D721Med (cell line): ENCODE measurements at regions not wholly inside any gene's neighbourhood (a gene's known extent, or its start where the extent isn't known, plus 50 kb on each side); places are given as distances from the start of the nearest gene placed in this dataset.

ENCODE experiments used
- DNase-seq: peaks from one replicate; pipeline ENCODE4 v3.0.0; 2011; ENCODE audit warnings: low spot score; ENCODE audit not compliant: insufficient read length
- FAIRE-seq: peaks from 2 replicates; lab custom pipeline; 2011; peaks lifted over from hg19 to GRCh38; lab: Jason Lieb, UNC
- TF ChIP-seq, protein P1 (sequence below): IDR thresholded peaks from 2 replicates; pipeline ENCODE4 v1.5.1; 2012; ENCODE audit warnings: mild to moderate bottlenecking, control low read depth; ENCODE audit not compliant: insufficient read depth; ENCODE audit errors: missing control alignments

DNA sequence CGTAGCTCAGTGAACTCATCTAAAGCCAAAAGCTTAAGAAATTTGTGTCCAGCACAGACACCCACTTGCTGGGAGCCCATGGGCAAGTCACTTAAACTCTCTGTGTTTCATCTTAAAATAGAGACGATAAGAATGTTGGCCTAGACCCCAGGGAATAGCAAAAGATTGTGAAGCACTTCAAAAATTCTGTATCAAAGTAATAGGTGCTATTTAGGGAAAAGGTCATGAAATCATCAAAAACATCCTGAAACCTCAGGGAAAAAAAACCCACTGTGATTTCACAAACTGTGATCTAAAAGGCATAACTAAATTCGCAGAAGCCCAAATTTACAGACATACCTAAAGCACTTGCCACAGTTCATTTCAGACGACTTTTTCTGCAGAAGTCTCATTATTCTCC lies 278.3 kb downstream of the NR2F1-AS1 start:
- no peak for DNase-seq
- TF ChIP-seq, protein P1, sequence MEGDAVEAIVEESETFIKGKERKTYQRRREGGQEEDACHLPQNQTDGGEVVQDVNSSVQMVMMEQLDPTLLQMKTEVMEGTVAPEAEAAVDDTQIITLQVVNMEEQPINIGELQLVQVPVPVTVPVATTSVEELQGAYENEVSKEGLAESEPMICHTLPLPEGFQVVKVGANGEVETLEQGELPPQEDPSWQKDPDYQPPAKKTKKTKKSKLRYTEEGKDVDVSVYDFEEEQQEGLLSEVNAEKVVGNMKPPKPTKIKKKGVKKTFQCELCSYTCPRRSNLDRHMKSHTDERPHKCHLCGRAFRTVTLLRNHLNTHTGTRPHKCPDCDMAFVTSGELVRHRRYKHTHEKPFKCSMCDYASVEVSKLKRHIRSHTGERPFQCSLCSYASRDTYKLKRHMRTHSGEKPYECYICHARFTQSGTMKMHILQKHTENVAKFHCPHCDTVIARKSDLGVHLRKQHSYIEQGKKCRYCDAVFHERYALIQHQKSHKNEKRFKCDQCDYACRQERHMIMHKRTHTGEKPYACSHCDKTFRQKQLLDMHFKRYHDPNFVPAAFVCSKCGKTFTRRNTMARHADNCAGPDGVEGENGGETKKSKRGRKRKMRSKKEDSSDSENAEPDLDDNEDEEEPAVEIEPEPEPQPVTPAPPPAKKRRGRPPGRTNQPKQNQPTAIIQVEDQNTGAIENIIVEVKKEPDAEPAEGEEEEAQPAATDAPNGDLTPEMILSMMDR = no peak
- FAIRE-seq = no peak

- DNase-seq (no peak), FAIRE-seq (no peak)
- TF ChIP-seq, protein P1 = no peak
These were observed 280.1 kb downstream of the NR2F1-AS1 start for GRCh38 chr5:93300945-93301344.

DNA sequence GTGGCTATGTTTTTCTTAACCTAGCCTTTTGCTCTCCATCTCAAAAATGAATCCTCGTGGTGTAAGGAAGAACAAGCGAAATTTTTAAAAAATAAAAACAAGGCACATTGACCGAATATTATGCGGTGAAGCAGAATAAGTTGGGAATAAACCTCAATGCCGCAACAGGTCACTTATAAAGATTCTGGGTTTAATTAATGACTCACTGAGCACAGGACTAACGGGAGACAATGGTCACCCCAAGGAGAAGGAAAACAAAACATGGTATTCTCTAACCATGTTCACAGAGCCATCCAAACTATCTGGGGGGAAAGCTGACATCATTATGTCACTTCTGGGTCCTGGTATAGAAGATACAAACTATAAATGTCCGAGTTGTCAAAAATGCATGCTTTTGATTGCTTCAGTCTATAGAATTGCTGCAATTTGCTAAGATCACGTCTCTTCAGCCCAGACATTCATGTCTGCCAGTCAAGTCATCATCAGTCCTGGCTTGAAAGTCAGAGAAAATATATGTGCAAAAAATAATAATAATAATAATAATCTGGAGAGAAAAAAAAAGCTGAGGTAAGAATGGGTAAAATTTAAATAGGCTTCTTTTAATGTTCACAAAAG lies 280.6 kb downstream of the NR2F1-AS1 start:
- TF ChIP-seq, protein P1 = no peak
- FAIRE-seq = no peak
- DNase-seq = no peak

- TF ChIP-seq, protein P1 = no peak
- FAIRE-seq (no peak), DNase-seq (no peak)
These were observed 281.2 kb downstream of the NR2F1-AS1 start for GRCh38 chr5:93299681-93300308.

- DNase-seq (no peak), FAIRE-seq (no peak)
- TF ChIP-seq, protein P1 = no peak
These were observed 283.9 kb downstream of the NR2F1-AS1 start for GRCh38 chr5:93297116-93297515.

- DNase-seq = no peak
- no peak for FAIRE-seq
- TF ChIP-seq, protein P1 = no peak
These were observed 284.7 kb downstream of the NR2F1-AS1 start for GRCh38 chr5:93296338-93296737.

DNA sequence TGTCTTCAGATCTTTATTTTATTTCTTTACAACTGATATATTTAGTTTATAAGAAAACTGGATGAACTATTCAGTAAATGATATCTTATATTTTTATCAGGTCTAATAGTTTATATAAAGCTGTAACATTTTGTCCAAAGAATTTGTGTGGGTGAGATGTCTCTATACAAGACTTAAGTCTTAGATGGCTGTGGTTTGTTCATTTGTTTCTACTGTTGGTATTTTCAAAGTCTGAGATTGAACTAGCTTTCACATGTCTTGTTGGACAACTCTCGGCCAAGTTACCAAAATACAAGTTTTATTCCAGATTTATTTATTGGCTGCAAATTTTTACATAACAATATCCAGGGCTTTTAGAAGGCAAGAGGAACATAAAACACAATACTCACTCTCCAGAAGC lies 286.0 kb downstream of the NR2F1-AS1 start:
- no peak for FAIRE-seq
- TF ChIP-seq, protein P1 = no peak
- no peak for DNase-seq
